ENCODE measurements at regions not wholly inside any gene's neighbourhood (a gene's known extent, or its start where the extent isn't known, plus 50 kb on each side); places are given as distances from the start of the nearest gene placed in this dataset.
A peak's percentile ranks its signal among the peaks of the same experiment; 100 is the strongest.
"Not testable (repeated sequence)": the region's sequence is repeated elsewhere in the genome, so short reads cannot be mapped to it uniquely, and the experiment has no call there.

- no peak overlapping the region for H3K27ac ChIP-seq (ENCODE audit: low read depth, low read length)
- Mint-ChIP-seq H3K4me3 (no peak overlapping the region), H3K27me3 (peaks cover 8 to 56% of the 10 kb centered on the region in 2 donors), H3K36me3 (no peaks in the 10 kb centered on the region), H3K4me1 (peaks cover 0 to 6% (median 0%) of the 10 kb centered on the region in 3 donors), H3K9me3 (no peaks in the 10 kb centered on the region), H3K27ac (no peak overlapping the region)
- no peaks in the 10 kb centered on the region for H3K9me3 ChIP-seq (ENCODE audit: low read length)
- H3K4me1 ChIP-seq (ENCODE audit: insufficient read depth, low read length): no peaks in the 10 kb centered on the region
- H3K36me3 ChIP-seq (ENCODE audit: insufficient read depth, low read length): no peaks in the 10 kb centered on the region
- no peak for DNase-seq
- H3K27me3 ChIP-seq (ENCODE audit: insufficient read depth, low read length, poor library complexity, severe bottlenecking): no peaks in the 10 kb centered on the region
- H3K4me3 ChIP-seq (ENCODE audit: low read length): no peak overlapping the region
- CTCF ChIA-PET: no interaction called here
- POLR2A ChIA-PET: no interaction called here
Observed at GRCh38 chr1:87432685-87433084, 104.0 kb downstream of the LMO4 start.

GRCh38 chr1:87433101-87433500 lies 104.4 kb downstream of the LMO4 start:
- POLR2A ChIA-PET; H3K27me3 ChIP-seq (ENCODE audit: insufficient read depth, low read length, poor library complexity, severe bottlenecking); H3K9me3 ChIP-seq (ENCODE audit: low read length); H3K36me3 ChIP-seq (ENCODE audit: insufficient read depth, low read length); H3K9me3 Mint-ChIP-seq; H3K4me1 ChIP-seq (ENCODE audit: insufficient read depth, low read length); CTCF ChIA-PET; H3K36me3 Mint-ChIP-seq; H3K27ac ChIP-seq (ENCODE audit: low read depth, low read length); H3K27ac Mint-ChIP-seq; H3K4me3 Mint-ChIP-seq; H3K4me1 Mint-ChIP-seq; H3K4me3 ChIP-seq (ENCODE audit: low read length); DNase-seq: not testable (repeated sequence)
- peaks cover 8 to 56% of the 10 kb centered on the region in 2 donors for H3K27me3 Mint-ChIP-seq

DNA sequence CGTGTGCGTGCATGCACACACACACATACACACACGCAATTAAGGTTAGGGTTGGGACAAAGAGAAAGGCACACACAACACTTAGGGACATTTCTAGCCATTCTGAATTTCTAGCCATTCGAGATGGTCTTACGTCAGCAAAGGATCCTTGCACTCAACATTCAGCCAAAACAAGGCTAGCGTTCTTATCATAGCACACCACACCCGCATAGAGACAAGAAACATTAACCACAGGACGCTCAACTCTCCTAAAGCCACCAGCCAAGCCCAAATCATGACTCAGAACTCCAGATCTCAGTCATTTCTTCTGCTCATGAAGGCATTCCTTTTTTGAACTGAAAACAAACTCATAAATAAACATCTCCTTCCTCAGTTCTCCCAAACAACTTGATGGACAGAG lies 106.8 kb downstream of the LMO4 start:
- no peaks in the 10 kb centered on the region for H3K9me3 ChIP-seq (ENCODE audit: low read length)
- POLR2A ChIA-PET: no interaction called here
- no peak overlapping the region for H3K4me3 Mint-ChIP-seq

GRCh38 chr1:87436115-87436514 lies 107.4 kb downstream of the LMO4 start:
- H3K4me1 Mint-ChIP-seq; H3K27ac ChIP-seq (ENCODE audit: low read depth, low read length); H3K36me3 ChIP-seq (ENCODE audit: insufficient read depth, low read length); H3K36me3 Mint-ChIP-seq; POLR2A ChIA-PET; H3K9me3 ChIP-seq (ENCODE audit: low read length); H3K9me3 Mint-ChIP-seq; CTCF ChIA-PET; DNase-seq; H3K4me3 ChIP-seq (ENCODE audit: low read length); H3K27me3 ChIP-seq (ENCODE audit: insufficient read depth, low read length, poor library complexity, severe bottlenecking); H3K27ac Mint-ChIP-seq; H3K4me3 Mint-ChIP-seq; H3K4me1 ChIP-seq (ENCODE audit: insufficient read depth, low read length): not testable (repeated sequence)
- H3K27me3 Mint-ChIP-seq: peaks cover 6 to 50% of the 10 kb centered on the region in 2 donors

More for the DNA sequence above, 106.8 kb downstream of the LMO4 start:
- no peak for DNase-seq
- Mint-ChIP-seq H3K27me3 (peaks cover 8 to 50% of the 10 kb centered on the region in 2 donors), H3K4me1 (peaks cover 0 to 6% (median 0%) of the 10 kb centered on the region in 3 donors), H3K36me3 (no peaks in the 10 kb centered on the region), H3K27ac (no peak overlapping the region), H3K9me3 (no peaks in the 10 kb centered on the region)
- H3K27ac ChIP-seq (ENCODE audit: low read depth, low read length): no peak overlapping the region
- H3K4me3 ChIP-seq (ENCODE audit: low read length): no peak overlapping the region
- no peaks in the 10 kb centered on the region for H3K4me1 ChIP-seq (ENCODE audit: insufficient read depth, low read length)
- H3K36me3 ChIP-seq (ENCODE audit: insufficient read depth, low read length): no peaks in the 10 kb centered on the region
- H3K27me3 ChIP-seq (ENCODE audit: insufficient read depth, low read length, poor library complexity, severe bottlenecking): no peaks in the 10 kb centered on the region
- CTCF ChIA-PET: no interaction called here

GRCh38 chr1:87436534-87436933 lies 107.9 kb downstream of the LMO4 start:
- peaks cover 0 to 6% (median 0%) of the 10 kb centered on the region in 3 donors for H3K4me1 Mint-ChIP-seq
- POLR2A ChIA-PET: no interaction called here
- no peaks in the 10 kb centered on the region for H3K27me3 ChIP-seq (ENCODE audit: insufficient read depth, low read length, poor library complexity, severe bottlenecking)
- no peaks in the 10 kb centered on the region for H3K36me3 ChIP-seq (ENCODE audit: insufficient read depth, low read length)
- H3K27ac Mint-ChIP-seq: no peak overlapping the region
- H3K27ac ChIP-seq (ENCODE audit: low read depth, low read length): no peak overlapping the region
- DNase-seq: no peak
- H3K4me3 Mint-ChIP-seq: no peak overlapping the region
- H3K27me3 Mint-ChIP-seq: peaks cover 4 to 49% of the 10 kb centered on the region in 2 donors
- no peaks in the 10 kb centered on the region for H3K9me3 Mint-ChIP-seq
- H3K36me3 Mint-ChIP-seq: no peaks in the 10 kb centered on the region
- CTCF ChIA-PET: no interaction called here
- H3K4me1 ChIP-seq (ENCODE audit: insufficient read depth, low read length): no peaks in the 10 kb centered on the region
- no peak overlapping the region for H3K4me3 ChIP-seq (ENCODE audit: low read length)
- H3K9me3 ChIP-seq (ENCODE audit: low read length): no peaks in the 10 kb centered on the region

- Mint-ChIP-seq H3K4me1 (peaks cover 0 to 6% (median 0%) of the 10 kb centered on the region in 3 donors), H3K4me3 (no peak overlapping the region), H3K9me3 (no peaks in the 10 kb centered on the region), H3K27me3 (peaks cover 4 to 39% of the 10 kb centered on the region in 2 donors), H3K36me3 (peaks cover 0 to under 1% (median 0%) of the 10 kb centered on the region in 3 donors), H3K27ac (peak overlapping the region in 1 of 8 donors; percentile 37)
- POLR2A ChIA-PET: no interaction called here
- H3K36me3 ChIP-seq (ENCODE audit: insufficient read depth, low read length): no peaks in the 10 kb centered on the region
- no peaks in the 10 kb centered on the region for H3K4me1 ChIP-seq (ENCODE audit: insufficient read depth, low read length)
- no peaks in the 10 kb centered on the region for H3K9me3 ChIP-seq (ENCODE audit: low read length)
- CTCF ChIA-PET: no interaction called here
- no peak for DNase-seq
- H3K27me3 ChIP-seq (ENCODE audit: insufficient read depth, low read length, poor library complexity, severe bottlenecking): no peaks in the 10 kb centered on the region
- no peak overlapping the region for H3K27ac ChIP-seq (ENCODE audit: low read depth, low read length)
- H3K4me3 ChIP-seq (ENCODE audit: low read length): no peak overlapping the region
Observed at GRCh38 chr1:87437663-87438295, 109.1 kb downstream of the LMO4 start.

DNA sequence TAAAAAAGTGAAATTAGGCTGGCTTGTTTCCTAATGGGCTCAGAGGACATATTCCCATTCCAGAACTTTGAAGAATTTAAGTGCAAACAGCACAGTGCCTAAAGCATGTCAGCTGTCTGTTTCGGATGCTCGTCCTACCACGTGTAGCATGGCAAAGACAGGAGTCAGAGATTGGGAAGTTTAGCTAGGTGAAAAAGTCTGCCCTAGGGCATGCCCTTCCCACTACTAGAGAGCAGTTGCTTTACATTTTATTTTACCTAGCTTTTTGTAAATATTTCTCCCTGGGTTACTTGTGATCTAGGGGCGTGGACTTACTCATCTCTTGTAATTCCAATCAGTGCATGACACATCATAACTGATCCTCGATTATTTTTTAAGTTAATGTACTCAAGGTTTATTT lies 111.1 kb downstream of the LMO4 start:
- DNase-seq: no peak
- peaks cover 0 to 6% (median 0%) of the 10 kb centered on the region in 3 donors for H3K4me1 Mint-ChIP-seq
- peaks cover 1 to 29% of the 10 kb centered on the region in 2 donors for H3K27me3 Mint-ChIP-seq
- CTCF ChIA-PET: no interaction called here
- Histone ChIP-seq H3K36me3 (ENCODE audit: insufficient read depth, low read length) (no peaks in the 10 kb centered on the region), H3K27ac (ENCODE audit: low read depth, low read length) (no peak overlapping the region), H3K4me3 (ENCODE audit: low read length) (no peak overlapping the region), H3K27me3 (ENCODE audit: insufficient read depth, low read length, poor library complexity, severe bottlenecking) (no peaks in the 10 kb centered on the region), H3K9me3 (ENCODE audit: low read length) (no peaks in the 10 kb centered on the region), H3K4me1 (ENCODE audit: insufficient read depth, low read length) (no peaks in the 10 kb centered on the region)
- POLR2A ChIA-PET: no interaction called here
- no peak overlapping the region for H3K4me3 Mint-ChIP-seq
- H3K27ac Mint-ChIP-seq: no peak overlapping the region
- H3K9me3 Mint-ChIP-seq: peaks cover 5 to 10% (median 6%) of the 10 kb centered on the region in 5 donors
- peaks cover 0 to 12% (median 2%) of the 10 kb centered on the region in 3 donors for H3K36me3 Mint-ChIP-seq

DNA sequence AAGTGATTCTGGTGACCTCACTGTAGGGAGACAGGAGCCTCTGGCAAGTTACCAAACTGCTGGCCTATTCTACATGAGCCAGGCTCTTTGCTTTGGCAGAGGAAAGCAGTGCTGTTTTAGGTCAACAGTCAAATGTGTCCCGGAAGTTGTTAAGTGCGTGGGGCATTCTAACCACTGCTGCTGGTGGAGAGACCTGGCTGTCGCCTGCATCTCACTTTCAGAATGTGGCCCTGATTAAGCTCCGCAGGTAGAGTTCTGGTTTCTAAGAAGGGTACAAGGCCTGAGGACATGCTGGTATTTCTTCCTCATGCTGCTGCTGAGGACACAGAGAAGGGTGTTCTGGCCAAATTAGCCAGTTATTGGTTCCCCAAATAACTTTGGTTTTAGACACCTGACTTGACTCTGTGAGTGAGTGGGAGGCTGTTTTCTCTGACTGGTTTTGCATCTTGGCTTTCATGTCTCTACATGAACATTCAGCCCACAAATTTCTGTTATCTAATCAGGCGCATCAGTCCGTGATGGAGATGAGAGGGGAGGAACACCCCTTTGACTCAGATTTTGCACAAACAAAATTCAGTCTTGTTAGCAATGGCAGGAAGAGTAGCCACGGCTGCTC lies 120.8 kb downstream of the LMO4 start:
- peaks cover 17 to 27% (median 24%) of the 10 kb centered on the region in 3 donors for H3K4me1 Mint-ChIP-seq
- H3K9me3 Mint-ChIP-seq: peaks cover 0 to 5% (median under 1%) of the 10 kb centered on the region in 5 donors
- ChIA-PET CTCF (no interaction called here), POLR2A (interaction anchor here (0.6 kb wide), 1 partner anchor 120 kb away, joined by 3 read pairs; no protein-coding TSS in a partner anchor)
- peak overlapping the region in 7 of 8 donors; percentile 29 to 96 (median 78) for H3K27ac Mint-ChIP-seq
- peak in 2 of 5 donors; percentile 1 to 13 for DNase-seq
- Histone ChIP-seq H3K27me3 (ENCODE audit: insufficient read depth, low read length, poor library complexity, severe bottlenecking) (no peaks in the 10 kb centered on the region), H3K36me3 (ENCODE audit: insufficient read depth, low read length) (no peaks in the 10 kb centered on the region), H3K9me3 (ENCODE audit: low read length) (no peaks in the 10 kb centered on the region), H3K4me1 (ENCODE audit: insufficient read depth, low read length) (no peaks in the 10 kb centered on the region), H3K27ac (ENCODE audit: low read depth, low read length) (no peak overlapping the region), H3K4me3 (ENCODE audit: low read length) (no peak overlapping the region)
- H3K4me3 Mint-ChIP-seq: peak overlapping the region in 6 of 7 donors; percentile 55 to 77 (median 60)
- peaks cover 0 to 7% (median 0%) of the 10 kb centered on the region in 3 donors for H3K36me3 Mint-ChIP-seq
- H3K27me3 Mint-ChIP-seq: no peaks in the 10 kb centered on the region

All from CD8-positive, alpha-beta memory T cell (primary cell).